Parathyroid adenoma (tissue), 2 donors: ENCODE measurements at regions not wholly inside any gene's neighbourhood (a gene's known extent, or its start where the extent isn't known, plus 50 kb on each side); places are given as distances from the start of the nearest gene placed in this dataset.

Experiments
- H2AFZ ChIP-seq: fragments of 300-600 bp; sonication (generic); one replicate; pipeline ENCODE4 v1.7.0; 2017; ENCODE audit warnings: antibody characterized with exemption, mild to moderate bottlenecking
- H3K27ac ChIP-seq: fragments of 300-600 bp; sonication (generic); one replicate; pipeline ENCODE4 v1.7.0; 2017
- H3K27me3 ChIP-seq: fragments of 300-600 bp; sonication (generic); one replicate; pipeline ENCODE4 v1.7.0; 2017; ENCODE audit warnings: low read length; ENCODE audit not compliant: control insufficient read depth, insufficient read depth
- H3K36me3 ChIP-seq: fragments of 300-600 bp; sonication (generic); one replicate; pipeline ENCODE4 v1.7.0; 2017; ENCODE audit warnings: low read length; ENCODE audit not compliant: control insufficient read depth, insufficient read depth
- H3K4me1 ChIP-seq: fragments of 300-600 bp; sonication (generic); one replicate; pipeline ENCODE4 v1.7.0; 2017; ENCODE audit warnings: control low read depth
- H3K4me2 ChIP-seq: fragments of 300-600 bp; sonication (generic); one replicate; pipeline ENCODE4 v1.7.0; 2017; ENCODE audit warnings: low read length
- H3K4me3 ChIP-seq: fragments of 300-600 bp; sonication (generic); one replicate; pipeline ENCODE4 v1.7.0; 2017; ENCODE audit warnings: low read depth, low read length
- H3K79me2 ChIP-seq: fragments of 300-600 bp; sonication (generic); one replicate; pipeline ENCODE4 v1.7.0; 2017; ENCODE audit warnings: control low read depth
- H3K9ac ChIP-seq: fragments of 300-600 bp; sonication (generic); one replicate; pipeline ENCODE4 v1.7.0; 2017; ENCODE audit warnings: mild to moderate bottlenecking
- H3K9me3 ChIP-seq: fragments of 300-600 bp; sonication (generic); one replicate; pipeline ENCODE4 v1.7.0; 2017; ENCODE audit warnings: low read length; ENCODE audit not compliant: control insufficient read depth
- TF ChIP-seq, protein P1 (sequence below): fragments of 300-600 bp; sonication (generic); IDR thresholded peaks from one replicate; pipeline ENCODE4 v1.7.0; 2017; ENCODE audit warnings: antibody characterized with exemption, mild to moderate bottlenecking
- donor health status: primary hyperparathyroidism.

DNA sequence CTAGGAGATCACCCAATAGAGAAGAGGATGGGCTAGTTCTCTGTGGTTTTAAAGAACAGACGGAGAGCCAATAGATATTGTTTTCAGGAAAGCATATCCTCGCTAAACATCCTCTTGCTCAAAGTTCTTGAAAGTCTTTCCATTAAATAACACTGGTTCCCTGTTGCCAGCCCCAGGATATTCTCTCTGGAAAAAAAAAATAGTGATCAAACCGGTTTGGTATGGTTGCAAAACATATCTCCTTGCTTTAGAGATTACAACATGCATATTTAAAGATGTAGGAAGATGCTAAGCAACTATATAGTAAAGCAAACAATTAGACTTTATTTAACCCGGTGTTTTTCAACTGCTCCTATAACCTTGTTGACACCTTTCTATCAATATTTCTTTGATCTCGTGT lies 211.4 kb downstream of the CMPK2 start:
- no peak overlapping the region for H3K9ac ChIP-seq
- H3K4me1 ChIP-seq, result no peaks in the 10 kb centered on the region
- no peaks in the 10 kb centered on the region for H3K36me3 ChIP-seq
- no peaks in the 10 kb centered on the region for H3K27me3 ChIP-seq
- no peak overlapping the region for H3K27ac ChIP-seq
- TF ChIP-seq, protein P1, sequence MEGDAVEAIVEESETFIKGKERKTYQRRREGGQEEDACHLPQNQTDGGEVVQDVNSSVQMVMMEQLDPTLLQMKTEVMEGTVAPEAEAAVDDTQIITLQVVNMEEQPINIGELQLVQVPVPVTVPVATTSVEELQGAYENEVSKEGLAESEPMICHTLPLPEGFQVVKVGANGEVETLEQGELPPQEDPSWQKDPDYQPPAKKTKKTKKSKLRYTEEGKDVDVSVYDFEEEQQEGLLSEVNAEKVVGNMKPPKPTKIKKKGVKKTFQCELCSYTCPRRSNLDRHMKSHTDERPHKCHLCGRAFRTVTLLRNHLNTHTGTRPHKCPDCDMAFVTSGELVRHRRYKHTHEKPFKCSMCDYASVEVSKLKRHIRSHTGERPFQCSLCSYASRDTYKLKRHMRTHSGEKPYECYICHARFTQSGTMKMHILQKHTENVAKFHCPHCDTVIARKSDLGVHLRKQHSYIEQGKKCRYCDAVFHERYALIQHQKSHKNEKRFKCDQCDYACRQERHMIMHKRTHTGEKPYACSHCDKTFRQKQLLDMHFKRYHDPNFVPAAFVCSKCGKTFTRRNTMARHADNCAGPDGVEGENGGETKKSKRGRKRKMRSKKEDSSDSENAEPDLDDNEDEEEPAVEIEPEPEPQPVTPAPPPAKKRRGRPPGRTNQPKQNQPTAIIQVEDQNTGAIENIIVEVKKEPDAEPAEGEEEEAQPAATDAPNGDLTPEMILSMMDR, result no peak
- H3K4me2 ChIP-seq, result no peak overlapping the region
- H3K9me3 ChIP-seq, result no peaks in the 10 kb centered on the region
- no peaks in the 10 kb centered on the region for H3K79me2 ChIP-seq
- H3K4me3 ChIP-seq, result no peak overlapping the region
- no peak overlapping the region for H2AFZ ChIP-seq

DNA sequence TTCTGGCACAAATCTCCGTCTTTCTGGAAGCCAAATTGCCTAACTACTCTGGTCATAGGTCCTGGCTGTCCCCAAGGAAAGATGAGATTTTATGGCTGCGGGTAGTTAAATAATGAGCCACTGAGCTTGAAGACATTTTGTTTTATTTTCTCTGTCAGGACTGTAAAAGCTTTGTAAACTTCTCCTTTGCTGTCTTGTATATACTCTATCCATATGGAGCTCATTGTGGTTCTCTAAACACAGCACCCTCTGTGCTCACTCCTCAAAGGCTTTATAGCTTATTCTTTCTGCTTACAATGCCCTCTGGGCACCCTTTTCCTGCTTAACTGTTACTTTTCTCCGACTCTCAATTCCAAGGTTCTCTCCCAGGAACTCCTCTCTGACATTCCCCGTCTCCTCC lies 209.1 kb downstream of the CMPK2 start:
- no peak overlapping the region for H2AFZ ChIP-seq
- no peaks in the 10 kb centered on the region for H3K9me3 ChIP-seq
- H3K4me3 ChIP-seq, result no peak overlapping the region
- no peaks in the 10 kb centered on the region for H3K27me3 ChIP-seq
- no peaks in the 10 kb centered on the region for H3K36me3 ChIP-seq
- H3K79me2 ChIP-seq, result no peaks in the 10 kb centered on the region
- no peaks in the 10 kb centered on the region for H3K4me1 ChIP-seq
- TF ChIP-seq, protein P1, result no peak
- no peak overlapping the region for H3K27ac ChIP-seq
- H3K4me2 ChIP-seq, result no peak overlapping the region
- H3K9ac ChIP-seq, result no peak overlapping the region

DNA sequence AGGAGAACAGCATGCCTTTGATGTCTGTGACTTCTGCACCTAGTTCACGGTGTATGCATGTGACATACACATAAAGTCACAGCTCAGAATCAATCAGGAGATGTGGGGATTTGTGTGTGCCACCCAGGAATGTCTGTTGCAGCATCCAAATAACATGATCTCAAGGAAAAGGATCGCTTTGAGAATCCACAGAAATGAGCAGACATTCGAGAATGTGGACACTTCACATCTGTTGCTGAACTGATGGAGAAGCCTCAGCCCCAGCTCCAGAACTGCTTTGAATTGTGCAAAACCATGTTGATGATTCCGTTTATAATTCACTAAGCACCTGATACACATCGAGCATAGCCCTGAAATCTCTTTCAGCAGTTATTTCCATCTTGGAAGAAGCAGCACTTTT lies 208.6 kb downstream of the CMPK2 start:
- no peaks in the 10 kb centered on the region for H3K36me3 ChIP-seq
- H3K9me3 ChIP-seq, result no peaks in the 10 kb centered on the region
- no peak overlapping the region for H3K4me2 ChIP-seq
- no peak overlapping the region for H3K9ac ChIP-seq
- no peaks in the 10 kb centered on the region for H3K4me1 ChIP-seq
- TF ChIP-seq, protein P1, result no peak
- H3K27ac ChIP-seq, result no peak overlapping the region
- H3K4me3 ChIP-seq, result no peak overlapping the region
- no peaks in the 10 kb centered on the region for H3K27me3 ChIP-seq
- no peaks in the 10 kb centered on the region for H3K79me2 ChIP-seq
- no peak overlapping the region for H2AFZ ChIP-seq

DNA sequence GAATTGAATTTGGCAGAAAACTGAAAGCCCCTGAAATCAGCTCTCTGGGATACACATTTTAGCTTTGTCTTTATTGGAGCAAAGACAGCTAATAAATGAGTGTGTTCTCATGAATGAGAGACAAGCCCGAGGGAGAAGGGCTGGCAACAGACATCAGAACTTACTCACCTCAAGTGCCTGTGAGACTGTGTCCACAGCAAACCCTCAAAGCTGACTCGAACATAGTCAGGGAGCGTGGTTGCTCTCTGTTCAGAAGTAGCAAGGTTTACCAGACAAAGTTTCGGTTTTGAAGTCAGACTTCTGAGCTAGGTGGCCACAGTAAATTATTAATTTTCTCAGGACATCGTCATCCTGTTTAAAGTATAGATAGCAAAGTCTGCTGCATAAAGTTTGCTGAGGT lies 207.9 kb downstream of the CMPK2 start:
- H3K9me3 ChIP-seq, result no peaks in the 10 kb centered on the region
- no peak overlapping the region for H3K4me2 ChIP-seq

More for the DNA sequence above, 207.9 kb downstream of the CMPK2 start:
- no peak overlapping the region for H3K4me3 ChIP-seq
- H3K79me2 ChIP-seq, result no peaks in the 10 kb centered on the region
- no peaks in the 10 kb centered on the region for H3K4me1 ChIP-seq
- H2AFZ ChIP-seq, result no peak overlapping the region
- no peak overlapping the region for H3K9ac ChIP-seq
- TF ChIP-seq, protein P1, result no peak
- H3K27ac ChIP-seq, result no peak overlapping the region
- no peaks in the 10 kb centered on the region for H3K27me3 ChIP-seq
- no peaks in the 10 kb centered on the region for H3K36me3 ChIP-seq
